ENCODE measurements at regions not wholly inside any gene's neighbourhood (a gene's known extent, or its start where the extent isn't known, plus 50 kb on each side); places are given as distances from the start of the nearest gene placed in this dataset.

- Histone ChIP-seq H3K4me3 (no peak overlapping the region), H2AFZ (no peak overlapping the region), H3K79me2 (no peaks in the 10 kb centered on the region), H3K9me2 (replicated peaks; ENCODE audit: insufficient read depth) (no peaks in the 10 kb centered on the region), H3K36me3 (replicated peaks; ENCODE audit: insufficient read depth, low read depth) (no peaks in the 10 kb centered on the region), H3K27ac (no peak overlapping the region), H3K9me3 (ENCODE audit: low read depth) (no peaks in the 10 kb centered on the region), H3K27me3 (no peaks in the 10 kb centered on the region), H4K20me1 (ENCODE audit: insufficient read depth, poor library complexity, severe bottlenecking) (no peaks in the 10 kb centered on the region), H3K4me1 (ENCODE audit: insufficient read depth) (peaks cover 4% of the 10 kb centered on the region), H3K4me2 (no peak overlapping the region)
- no peak for TF ChIP-seq EZH2 (IDR thresholded peaks at IDR 0.05; ENCODE audit: borderline replicate concordance)
- no peak for TF ChIP-seq EZH2phosphoT487 (IDR thresholded peaks at IDR 0.05; ENCODE audit: low read depth, severe bottlenecking, unreplicated experiment)
- TF ChIP-seq, protein P1, sequence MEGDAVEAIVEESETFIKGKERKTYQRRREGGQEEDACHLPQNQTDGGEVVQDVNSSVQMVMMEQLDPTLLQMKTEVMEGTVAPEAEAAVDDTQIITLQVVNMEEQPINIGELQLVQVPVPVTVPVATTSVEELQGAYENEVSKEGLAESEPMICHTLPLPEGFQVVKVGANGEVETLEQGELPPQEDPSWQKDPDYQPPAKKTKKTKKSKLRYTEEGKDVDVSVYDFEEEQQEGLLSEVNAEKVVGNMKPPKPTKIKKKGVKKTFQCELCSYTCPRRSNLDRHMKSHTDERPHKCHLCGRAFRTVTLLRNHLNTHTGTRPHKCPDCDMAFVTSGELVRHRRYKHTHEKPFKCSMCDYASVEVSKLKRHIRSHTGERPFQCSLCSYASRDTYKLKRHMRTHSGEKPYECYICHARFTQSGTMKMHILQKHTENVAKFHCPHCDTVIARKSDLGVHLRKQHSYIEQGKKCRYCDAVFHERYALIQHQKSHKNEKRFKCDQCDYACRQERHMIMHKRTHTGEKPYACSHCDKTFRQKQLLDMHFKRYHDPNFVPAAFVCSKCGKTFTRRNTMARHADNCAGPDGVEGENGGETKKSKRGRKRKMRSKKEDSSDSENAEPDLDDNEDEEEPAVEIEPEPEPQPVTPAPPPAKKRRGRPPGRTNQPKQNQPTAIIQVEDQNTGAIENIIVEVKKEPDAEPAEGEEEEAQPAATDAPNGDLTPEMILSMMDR (IDR thresholded peaks at IDR 0.05; ENCODE audit: poor library complexity) = no peak
- 96% methylated on average over 5 of the region's 5 CpGs for WGBS (ENCODE audit: low lambda C conversion rate, missing lambda C conversion rate)
- DNase-seq (ENCODE audit: low spot score) = no peak
These were observed 710.1 kb upstream of the NRSN1 start for GRCh38 chr6:23415819-23416427.

GRCh38 chr6:23417133-23417532 lies 708.9 kb upstream of the NRSN1 start:
- H3K4me2 ChIP-seq = no peak overlapping the region
- H2AFZ ChIP-seq = no peak overlapping the region
- no peaks in the 10 kb centered on the region for H3K27me3 ChIP-seq
- TF ChIP-seq EZH2 (IDR thresholded peaks at IDR 0.05; ENCODE audit: borderline replicate concordance) = no peak
- no peak overlapping the region for H3K4me3 ChIP-seq
- no peaks in the 10 kb centered on the region for H3K79me2 ChIP-seq
- H3K36me3 ChIP-seq (replicated peaks; ENCODE audit: insufficient read depth, low read depth) = no peaks in the 10 kb centered on the region
- peaks cover 4% of the 10 kb centered on the region for H3K4me1 ChIP-seq (ENCODE audit: insufficient read depth)
- H3K9me2 ChIP-seq (replicated peaks; ENCODE audit: insufficient read depth) = no peaks in the 10 kb centered on the region
- no peak overlapping the region for H3K27ac ChIP-seq
- DNase-seq (ENCODE audit: low spot score) = no peak
- H4K20me1 ChIP-seq (ENCODE audit: insufficient read depth, poor library complexity, severe bottlenecking) = no peaks in the 10 kb centered on the region
- H3K9me3 ChIP-seq (ENCODE audit: low read depth) = no peaks in the 10 kb centered on the region
- WGBS (ENCODE audit: low lambda C conversion rate, missing lambda C conversion rate) = 88% methylated on average over 9 of the region's 9 CpGs

GRCh38 chr6:23418095-23418494 lies 707.9 kb upstream of the NRSN1 start:
- 88% methylated on average over 3 of the region's 3 CpGs for WGBS (ENCODE audit: low lambda C conversion rate, missing lambda C conversion rate)
- Histone ChIP-seq H4K20me1 (ENCODE audit: insufficient read depth, poor library complexity, severe bottlenecking) (no peaks in the 10 kb centered on the region), H3K9me3 (ENCODE audit: low read depth) (no peaks in the 10 kb centered on the region), H3K9me2 (replicated peaks; ENCODE audit: insufficient read depth) (no peaks in the 10 kb centered on the region), H3K27me3 (no peaks in the 10 kb centered on the region), H3K4me1 (ENCODE audit: insufficient read depth) (peaks cover 4% of the 10 kb centered on the region), H3K27ac (no peak overlapping the region), H3K4me3 (no peak overlapping the region), H3K36me3 (replicated peaks; ENCODE audit: insufficient read depth, low read depth) (no peaks in the 10 kb centered on the region), H3K4me2 (no peak overlapping the region), H2AFZ (no peak overlapping the region), H3K79me2 (no peaks in the 10 kb centered on the region)
- TF ChIP-seq EZH2 (IDR thresholded peaks at IDR 0.05; ENCODE audit: borderline replicate concordance) = no peak
- no peak for TF ChIP-seq EZH2phosphoT487 (IDR thresholded peaks at IDR 0.05; ENCODE audit: low read depth, severe bottlenecking, unreplicated experiment)
- TF ChIP-seq, protein P1 (IDR thresholded peaks at IDR 0.05; ENCODE audit: poor library complexity) = no peak
- DNase-seq (ENCODE audit: low spot score) = no peak

DNA sequence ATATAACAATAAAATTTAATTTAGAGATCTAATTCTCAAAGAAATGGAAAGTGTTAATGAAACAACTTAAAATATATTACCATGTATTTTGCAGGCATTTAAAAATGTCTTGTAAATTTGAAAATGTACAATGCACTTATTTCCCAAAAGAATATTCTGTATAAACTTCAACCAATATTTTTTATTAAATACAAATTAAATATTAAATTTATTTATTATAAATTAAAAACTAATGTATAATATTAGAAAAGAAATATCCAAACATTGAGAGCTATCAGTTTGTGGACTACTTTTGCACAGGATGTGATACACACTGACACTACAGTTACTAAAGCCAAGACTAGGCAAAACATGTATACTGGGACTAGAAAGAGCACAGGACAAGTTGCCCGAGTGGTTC lies 707.0 kb upstream of the NRSN1 start:
- WGBS (ENCODE audit: low lambda C conversion rate, missing lambda C conversion rate) = 96% methylated on average over 1 of the region's 1 CpG
- no peaks in the 10 kb centered on the region for H3K79me2 ChIP-seq
- H3K9me3 ChIP-seq (ENCODE audit: low read depth) = no peaks in the 10 kb centered on the region
- no peak overlapping the region for H3K4me3 ChIP-seq
- no peak for TF ChIP-seq EZH2phosphoT487 (IDR thresholded peaks at IDR 0.05; ENCODE audit: low read depth, severe bottlenecking, unreplicated experiment)
- TF ChIP-seq, protein P1 (IDR thresholded peaks at IDR 0.05; ENCODE audit: poor library complexity) = no peak
- TF ChIP-seq EZH2 (IDR thresholded peaks at IDR 0.05; ENCODE audit: borderline replicate concordance) = no peak
- no peak overlapping the region for H3K27ac ChIP-seq
- H3K4me2 ChIP-seq = no peak overlapping the region
- H3K36me3 ChIP-seq (replicated peaks; ENCODE audit: insufficient read depth, low read depth) = no peaks in the 10 kb centered on the region
- peaks cover 4% of the 10 kb centered on the region for H3K4me1 ChIP-seq (ENCODE audit: insufficient read depth)
- DNase-seq (ENCODE audit: low spot score) = no peak
- H3K27me3 ChIP-seq = no peaks in the 10 kb centered on the region
- H4K20me1 ChIP-seq (ENCODE audit: insufficient read depth, poor library complexity, severe bottlenecking) = no peaks in the 10 kb centered on the region
- H2AFZ ChIP-seq = no peak overlapping the region
- no peaks in the 10 kb centered on the region for H3K9me2 ChIP-seq (replicated peaks; ENCODE audit: insufficient read depth)
